Hematopoietic multipotent progenitor cell treated with erythropoietin and hydrocortisone succinate and interleukin-3 and kit ligand, for 6 days (in vitro differentiated cells): ENCODE measurements at regions not wholly inside any gene's neighbourhood (a gene's known extent, or its start where the extent isn't known, plus 50 kb on each side); places are given as distances from the start of the nearest gene placed in this dataset.
"Not testable (repeated sequence)": the region's sequence is repeated elsewhere in the genome, so short reads cannot be mapped to it uniquely, and the experiment has no call there.

Experiments
- DNase-seq: peaks from one replicate; pipeline ENCODE4 v3.0.0-alpha.2; 2015

- DNase-seq, result no peak
Measured at GRCh38 chr7:149334930-149335329, 72.9 kb downstream of the ZNF783 start.

- DNase-seq, result no peak
Measured at GRCh38 chr7:149348758-149349369, 86.9 kb downstream of the ZNF783 start.

- DNase-seq, result no peak
Measured at GRCh38 chr7:149353739-149354504, 91.9 kb downstream of the ZNF783 start.

GRCh38 chr7:149355035-149355389, 93.0 kb downstream of the ZNF783 start:
- not testable (repeated sequence) for DNase-seq

GRCh38 chr7:149355390-149356048, 93.5 kb downstream of the ZNF783 start:
- DNase-seq, result peak; percentile 13

GRCh38 chr7:149362696-149363095, 98.2 kb downstream of the ZNF777 start:
- no peak for DNase-seq

- peak; percentile 56 for DNase-seq
Measured at GRCh38 chr7:149367418-149368180, 93.3 kb downstream of the ZNF777 start.

GRCh38 chr7:149369497-149369896, 91.4 kb downstream of the ZNF777 start:
- DNase-seq, result no peak

GRCh38 chr7:149370790-149371189, 90.1 kb downstream of the ZNF777 start:
- DNase-seq, result no peak

GRCh38 chr7:149373089-149373488, 87.8 kb downstream of the ZNF777 start:
- DNase-seq, result no peak

GRCh38 chr7:149375234-149376008, 85.4 kb downstream of the ZNF777 start:
- DNase-seq, result no peak

GRCh38 chr7:149377386-149377785, 83.5 kb downstream of the ZNF777 start:
- DNase-seq, result no peak

GRCh38 chr7:149379625-149380024, 81.2 kb downstream of the ZNF777 start:
- DNase-seq, result no peak

GRCh38 chr7:149381245-149381644, 79.6 kb downstream of the ZNF777 start:
- no peak for DNase-seq
